Hindlimb muscle (tissue), 1 donor: ENCODE measurements at regions not wholly inside any gene's neighbourhood (a gene's known extent, or its start where the extent isn't known, plus 50 kb on each side); places are given as distances from the start of the nearest gene placed in this dataset.
"Not testable (repeated sequence)": the region's sequence is repeated elsewhere in the genome, so short reads cannot be mapped to it uniquely, and the experiment has no call there.

Experiments used
- DNase-seq: peaks from one replicate; pipeline ENCODE4 v3.0.0-alpha.2; 2013

- DNase-seq, result no peak
Observed at GRCh38 chr2:126253669-126254068, 402.3 kb upstream of the GYPC start.

- no peak for DNase-seq
Observed at GRCh38 chr2:126264625-126265024, 391.3 kb upstream of the GYPC start.

DNA sequence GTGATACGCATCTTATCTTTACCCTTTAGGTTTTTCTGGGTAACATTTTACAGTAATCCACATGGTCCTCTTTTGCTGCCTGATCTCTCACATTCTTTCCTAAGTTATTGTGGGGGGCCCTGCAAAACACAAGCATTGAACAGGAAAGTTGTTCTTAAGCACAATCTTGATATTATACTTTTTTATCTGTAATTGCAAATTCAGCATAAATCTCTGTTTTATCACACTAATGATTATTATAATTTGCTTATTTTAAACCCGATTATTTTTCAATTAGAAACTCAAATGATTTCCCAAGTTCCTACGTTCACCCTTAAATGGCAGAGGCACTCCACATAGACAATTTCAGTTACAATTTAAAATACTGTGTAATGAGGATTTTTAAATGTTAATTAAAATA, 386.0 kb upstream of the GYPC start:
- no peak for DNase-seq

GRCh38 chr2:126270587-126270986, 385.4 kb upstream of the GYPC start:
- no peak for DNase-seq

DNA sequence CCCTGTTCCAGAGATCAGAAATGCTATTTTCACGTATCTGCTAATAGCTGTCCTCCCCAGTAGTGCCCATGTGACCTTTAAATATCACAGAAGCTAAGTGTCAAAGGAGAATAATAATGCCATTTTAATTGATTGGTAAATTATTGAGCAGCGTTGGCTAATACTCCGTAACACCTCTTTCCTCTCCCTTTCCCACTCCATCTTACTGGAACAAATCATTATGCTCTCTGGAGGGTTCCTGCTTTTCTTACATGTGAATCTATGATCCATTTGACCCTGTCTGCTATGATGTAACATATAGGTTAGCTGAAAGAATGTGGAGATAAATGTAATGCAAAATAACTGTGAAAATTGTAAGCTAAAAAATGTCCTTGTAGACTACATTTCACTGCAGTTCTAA, 383.6 kb upstream of the GYPC start:
- no peak for DNase-seq

- DNase-seq, result no peak
Observed at GRCh38 chr2:126275098-126275497, 380.9 kb upstream of the GYPC start.

- DNase-seq, result not testable (repeated sequence)
Observed at GRCh38 chr2:126276268-126276667, 379.7 kb upstream of the GYPC start.

DNA sequence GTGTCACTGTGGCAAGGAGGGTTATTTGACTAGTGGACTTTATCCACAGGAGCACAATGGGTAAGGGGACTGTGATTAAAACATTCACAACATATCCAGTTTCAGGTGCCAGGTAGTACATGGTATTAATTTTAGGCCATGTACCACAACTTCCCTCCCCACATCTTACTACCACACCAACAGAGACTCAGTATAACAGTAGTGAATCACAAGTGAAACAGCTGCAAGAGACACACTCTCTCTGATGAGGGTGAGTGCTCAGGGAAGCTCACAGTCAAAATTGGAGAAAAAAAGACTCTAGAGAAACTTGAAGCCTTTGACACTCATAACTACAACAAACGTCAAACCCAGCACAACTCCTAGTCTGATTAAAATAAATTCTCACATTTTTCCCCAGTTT, 367.6 kb upstream of the GYPC start:
- DNase-seq, result no peak

DNA sequence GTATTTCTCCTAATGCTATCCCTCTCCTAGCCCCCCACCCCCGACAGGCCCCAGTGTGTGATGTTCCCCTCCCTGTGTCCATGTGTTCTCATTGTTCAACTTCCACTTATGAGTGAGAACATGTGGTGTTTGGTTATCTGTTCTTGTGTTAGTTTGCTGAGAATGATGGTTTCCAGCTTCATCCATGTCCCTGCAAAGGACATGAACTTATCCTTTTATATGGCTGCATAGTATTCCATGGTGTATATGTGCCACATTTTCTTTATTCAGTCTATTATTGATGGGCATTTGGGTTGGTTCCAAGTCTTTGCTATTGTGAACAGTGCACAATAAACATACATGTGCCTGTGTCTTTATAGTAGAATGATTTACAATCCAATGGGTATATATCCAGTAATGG, 362.0 kb upstream of the GYPC start:
- DNase-seq, result not testable (repeated sequence)

DNA sequence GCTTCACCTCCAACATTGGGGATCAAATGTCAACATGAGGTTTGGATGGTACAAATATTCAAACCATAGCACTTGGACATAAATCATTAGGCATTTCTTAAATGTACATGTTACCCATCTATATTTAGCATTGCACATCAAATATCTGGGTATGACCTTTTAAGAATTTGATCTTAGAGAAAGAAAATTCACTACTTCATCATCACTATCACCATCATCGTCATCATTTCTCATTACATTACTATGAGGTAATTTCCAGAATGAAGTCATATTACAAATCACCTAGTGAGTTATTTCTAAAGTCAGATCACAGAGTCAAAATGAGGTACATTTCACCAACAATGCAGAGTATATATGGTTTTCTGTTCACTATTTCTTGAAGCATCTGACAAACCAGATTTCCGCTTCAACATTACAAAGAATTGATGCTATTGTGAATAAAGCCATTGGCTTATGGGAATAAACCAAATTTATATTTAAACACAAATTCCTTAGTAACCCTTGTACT, 356.4 kb upstream of the GYPC start:
- DNase-seq, result no peak

DNA sequence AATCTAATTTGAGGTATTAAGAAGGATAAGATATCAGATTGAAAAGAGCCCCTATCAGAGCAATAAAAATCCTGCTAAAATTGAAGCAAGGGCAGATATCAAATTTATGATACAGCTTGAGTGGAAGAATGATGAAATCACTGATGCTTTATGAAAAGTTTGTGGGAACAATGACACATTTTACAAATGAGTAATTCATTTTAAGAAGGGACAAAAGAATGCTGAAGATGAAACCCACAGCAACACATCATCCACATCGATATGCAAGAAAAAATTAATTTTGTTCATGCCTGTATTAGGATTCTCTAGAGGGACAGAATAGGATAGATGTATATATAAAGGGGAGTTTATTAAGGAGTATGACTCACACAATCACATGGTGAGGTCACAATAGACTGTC, 355.6 kb upstream of the GYPC start:
- DNase-seq, result no peak

DNA sequence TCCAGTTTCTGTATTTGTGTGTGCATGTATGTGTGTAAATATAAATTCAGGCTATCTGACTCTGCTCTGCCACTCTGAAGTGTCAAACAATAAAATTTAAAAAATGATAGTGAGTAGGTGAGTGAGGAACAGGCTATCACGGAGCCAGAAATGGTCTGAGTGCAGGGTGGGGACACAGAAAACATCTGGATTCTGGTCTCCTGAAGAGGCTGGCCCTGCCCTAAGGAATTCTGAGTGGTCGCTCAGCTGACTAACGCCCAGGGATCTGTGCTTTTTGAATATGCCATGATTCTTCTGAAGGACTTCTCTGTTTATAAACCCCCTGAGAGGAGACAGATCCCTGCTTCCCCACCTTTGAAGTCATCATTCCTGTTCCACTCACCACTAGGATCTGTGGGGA, 353.9 kb upstream of the GYPC start:
- DNase-seq, result no peak

- DNase-seq, result no peak
Observed at GRCh38 chr2:126303113-126303512, 352.8 kb upstream of the GYPC start.

DNA sequence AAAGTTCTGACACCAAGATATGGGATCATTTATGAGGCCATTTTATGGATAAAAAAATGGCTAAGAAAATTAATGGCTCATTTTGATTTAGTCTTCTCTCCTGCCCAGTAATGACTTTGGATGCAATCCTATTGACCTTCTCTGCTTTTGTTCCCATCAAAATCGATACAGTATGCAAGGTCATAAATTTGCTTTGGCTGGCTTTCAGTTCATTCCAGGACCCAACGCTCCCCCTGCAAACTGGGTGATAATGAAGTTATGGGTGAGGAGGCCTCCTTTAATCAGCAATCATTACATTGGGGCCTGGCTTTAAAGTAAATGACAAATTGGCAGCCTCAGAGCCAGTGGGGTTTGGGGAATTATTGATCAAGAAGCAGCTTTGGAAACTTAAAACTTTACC, 351.8 kb upstream of the GYPC start:
- no peak for DNase-seq

DNA sequence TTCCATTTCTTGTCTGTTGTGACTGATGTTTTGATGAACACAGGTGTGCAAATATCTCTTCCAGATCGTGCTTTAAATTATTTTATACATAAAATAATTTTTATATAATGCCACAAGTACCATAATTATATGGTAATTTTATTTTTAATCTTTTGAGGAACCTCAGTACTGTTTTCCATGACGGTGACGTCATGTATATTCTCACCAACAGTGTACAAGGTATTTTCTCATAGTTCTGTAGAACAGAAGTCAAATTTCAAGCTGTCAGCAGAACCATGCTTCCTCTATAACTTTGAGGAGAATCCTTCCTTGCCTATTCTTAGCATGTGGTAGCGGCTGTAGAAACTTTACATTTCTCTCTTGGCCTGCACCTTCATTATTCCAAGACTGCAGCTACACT, 349.4 kb upstream of the GYPC start:
- DNase-seq, result no peak

GRCh38 chr2:126307740-126308139, 348.2 kb upstream of the GYPC start:
- no peak for DNase-seq

DNA sequence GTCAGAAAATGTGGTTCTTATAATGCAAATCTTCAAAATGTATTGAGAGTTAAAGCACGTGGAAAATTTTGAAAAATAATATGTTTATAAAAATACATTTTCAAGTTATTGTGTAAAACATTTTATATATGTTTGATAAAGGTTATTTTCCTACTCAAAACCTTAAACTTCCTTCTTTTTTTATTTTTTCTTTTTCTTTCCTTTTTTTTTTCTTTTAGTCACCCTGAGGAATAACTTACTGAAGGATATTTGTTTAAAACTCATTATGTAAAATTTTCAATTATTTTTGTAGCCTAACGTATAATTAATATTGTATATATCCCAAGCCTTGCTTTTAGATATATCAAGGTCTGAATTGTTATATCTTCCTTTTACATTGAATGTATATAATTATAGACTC, 346.8 kb upstream of the GYPC start:
- DNase-seq, result no peak

DNA sequence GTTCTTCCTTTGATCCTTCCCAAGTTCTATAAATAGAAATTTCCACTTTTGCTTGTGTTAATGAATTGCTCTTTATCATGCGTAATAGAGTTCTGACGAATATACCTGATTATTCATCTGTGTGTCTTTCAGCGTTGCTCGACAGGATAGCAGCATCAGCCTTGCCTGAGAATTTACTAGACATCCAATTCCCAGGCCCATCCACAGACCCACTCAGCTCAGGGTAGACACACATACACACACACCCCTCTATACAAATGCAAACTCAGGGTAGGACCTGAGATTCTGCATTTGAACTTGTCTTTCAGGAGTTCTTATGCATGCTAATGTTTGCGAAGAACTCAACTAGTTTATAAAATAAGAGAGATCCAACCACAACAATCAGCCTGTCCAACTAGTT, 343.4 kb upstream of the GYPC start:
- DNase-seq, result no peak

DNA sequence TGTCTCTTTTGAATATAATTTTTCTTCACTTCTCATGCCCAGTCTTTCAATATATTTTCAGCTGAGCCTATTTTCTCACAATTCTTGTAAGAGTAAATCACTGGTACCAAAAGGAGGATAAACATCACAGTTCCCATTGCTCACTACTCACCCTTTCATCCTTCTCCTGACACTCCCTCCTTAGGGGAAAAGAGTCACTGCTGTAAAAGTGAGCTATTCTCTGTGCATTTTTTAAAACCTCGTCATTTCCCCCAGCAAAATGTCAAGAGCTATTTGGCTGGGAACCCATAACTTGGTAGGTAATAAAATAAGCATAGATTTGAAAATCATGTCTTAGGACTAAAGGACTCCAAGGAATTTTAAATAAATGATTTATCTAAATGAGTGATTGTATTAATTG, 340.1 kb upstream of the GYPC start:
- DNase-seq, result no peak

DNA sequence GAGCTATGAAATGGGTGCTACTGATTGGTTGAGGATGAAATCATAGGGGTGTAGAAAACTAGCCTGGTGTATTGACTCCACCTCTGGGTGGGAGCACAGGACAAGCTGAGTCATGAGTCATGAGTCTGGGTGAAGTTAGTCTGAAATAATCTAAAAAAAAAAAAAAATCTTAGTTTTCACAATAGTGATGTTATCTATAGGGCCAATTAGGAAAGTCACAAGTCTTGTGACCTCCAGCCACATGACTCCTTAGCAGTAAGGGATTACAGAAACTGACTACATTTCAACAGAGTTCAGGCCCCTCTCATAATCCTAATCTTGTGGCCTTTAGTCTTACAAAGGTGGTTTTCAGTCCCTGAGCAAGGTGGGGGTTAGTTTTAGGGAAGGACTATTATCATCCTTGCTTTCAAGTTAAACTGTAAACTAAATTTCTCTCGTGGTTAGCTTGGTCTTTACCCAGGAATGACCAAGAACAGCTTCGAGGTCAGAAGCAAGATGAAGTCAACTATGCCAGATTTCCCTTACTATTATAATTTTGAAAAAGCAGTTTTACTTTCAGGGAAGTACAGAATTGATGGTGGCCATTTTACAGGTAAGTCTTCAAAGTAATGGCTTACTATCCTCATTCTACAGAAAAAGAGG, 338.0 kb upstream of the GYPC start:
- DNase-seq, result no peak

- DNase-seq, result no peak
Observed at GRCh38 chr2:126322342-126322741, 333.6 kb upstream of the GYPC start.

DNA sequence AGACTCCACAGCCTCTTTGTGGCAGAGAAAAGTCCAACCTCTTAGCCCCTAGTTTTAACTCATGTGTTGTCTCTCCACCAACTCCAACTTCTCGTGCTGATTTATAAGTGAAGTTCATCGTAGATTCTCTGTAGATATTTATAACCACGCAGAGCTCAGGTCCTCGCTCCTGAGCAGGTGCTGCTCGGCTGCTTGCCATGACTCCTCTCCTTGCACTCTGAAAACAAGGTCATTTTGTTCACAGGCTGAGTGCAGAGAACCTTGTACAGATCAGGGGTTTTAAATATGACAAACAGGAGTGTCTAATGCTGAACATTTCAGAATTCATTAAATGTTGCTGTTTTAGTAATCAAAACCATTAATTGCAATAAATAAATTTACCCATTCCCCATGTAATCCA, 330.8 kb upstream of the GYPC start:
- no peak for DNase-seq

GRCh38 chr2:126329173-126329572, 326.8 kb upstream of the GYPC start:
- no peak for DNase-seq

- no peak for DNase-seq
Observed at GRCh38 chr2:126342457-126342856, 313.5 kb upstream of the GYPC start.

DNA sequence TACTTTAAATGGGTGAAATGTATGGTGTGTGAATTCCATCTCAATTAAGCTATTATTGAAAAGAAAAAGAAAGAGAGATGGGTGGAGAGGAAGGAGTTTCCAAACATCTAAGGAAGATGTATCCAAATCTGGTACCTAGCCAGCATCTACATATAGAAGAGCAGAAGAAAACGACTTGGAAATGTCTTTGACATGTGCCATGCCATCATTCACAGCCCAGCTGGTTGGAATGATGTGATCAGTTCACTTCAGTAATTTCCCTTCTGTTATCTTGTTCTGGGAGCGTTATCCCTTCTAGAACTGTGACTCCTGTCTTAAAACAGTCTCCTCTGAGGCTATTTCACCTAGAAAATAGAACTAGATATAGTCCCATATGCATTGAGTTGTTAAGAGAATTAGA, 312.8 kb upstream of the GYPC start:
- no peak for DNase-seq
